Jurkat, Clone E6-1 (cell line): ENCODE measurements at regions not wholly inside any gene's neighbourhood (a gene's known extent, or its start where the extent isn't known, plus 50 kb on each side); places are given as distances from the start of the nearest gene placed in this dataset.
"Not testable (repeated sequence)": the region's sequence is repeated elsewhere in the genome, so short reads cannot be mapped to it uniquely, and the experiment has no call there.

Source experiments
- DNase-seq: peaks from one replicate; pipeline ENCODE4 v3.0.0-alpha.2; 2011; ENCODE audit warnings: low read depth, low spot score
- H3K4me3 ChIP-seq: 2 replicates; pipeline ENCODE4 v1.5.1; 2011; ENCODE audit warnings: mild to moderate bottlenecking, low read length, control low read depth, moderate library complexity

DNA sequence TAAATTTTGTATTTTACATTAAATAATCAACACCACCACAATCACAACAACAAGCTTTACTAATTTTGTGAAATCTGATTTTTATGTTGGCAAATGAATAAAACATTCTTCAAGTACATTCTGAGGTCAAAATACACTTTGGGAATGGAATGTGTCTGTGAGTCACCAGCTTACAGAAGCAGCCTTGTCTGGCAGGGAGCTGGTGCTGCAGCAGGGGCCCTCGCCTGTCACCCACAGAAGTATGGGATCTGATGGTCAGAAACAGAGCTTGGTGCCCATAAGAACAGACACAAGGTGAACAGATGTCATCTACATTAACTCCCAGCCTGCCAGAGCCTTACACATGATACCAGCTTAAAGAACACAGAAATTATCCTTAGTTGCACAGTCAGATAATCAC, 496.9 kb downstream of the CCSER2 start:
- H3K4me3 ChIP-seq: no peak overlapping the region
- DNase-seq: no peak

DNA sequence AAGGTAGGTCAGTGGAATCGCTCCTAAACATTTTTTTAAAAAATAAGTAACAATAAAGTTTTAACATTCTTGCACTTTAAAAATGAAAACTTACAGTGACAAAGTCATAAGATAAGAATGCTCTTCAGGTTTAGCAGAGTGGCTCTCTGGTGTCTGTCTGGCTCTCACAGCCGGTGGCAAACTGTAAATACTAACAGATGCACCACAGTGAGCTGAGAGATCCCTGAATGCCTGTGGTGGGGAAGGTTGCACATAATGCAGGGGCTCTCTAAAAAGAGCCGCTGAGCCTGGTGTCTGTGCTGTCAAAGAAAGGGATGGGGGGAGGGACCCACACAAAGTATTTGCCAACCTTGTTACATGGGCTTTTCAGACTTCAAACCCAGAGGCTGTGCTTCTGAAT, 498.3 kb downstream of the CCSER2 start:
- H3K4me3 ChIP-seq: no peak overlapping the region
- DNase-seq: no peak

- H3K4me3 ChIP-seq: no peak overlapping the region
These were observed 500.7 kb downstream of the CCSER2 start for GRCh38 chr10:84829131-84829530.

DNA sequence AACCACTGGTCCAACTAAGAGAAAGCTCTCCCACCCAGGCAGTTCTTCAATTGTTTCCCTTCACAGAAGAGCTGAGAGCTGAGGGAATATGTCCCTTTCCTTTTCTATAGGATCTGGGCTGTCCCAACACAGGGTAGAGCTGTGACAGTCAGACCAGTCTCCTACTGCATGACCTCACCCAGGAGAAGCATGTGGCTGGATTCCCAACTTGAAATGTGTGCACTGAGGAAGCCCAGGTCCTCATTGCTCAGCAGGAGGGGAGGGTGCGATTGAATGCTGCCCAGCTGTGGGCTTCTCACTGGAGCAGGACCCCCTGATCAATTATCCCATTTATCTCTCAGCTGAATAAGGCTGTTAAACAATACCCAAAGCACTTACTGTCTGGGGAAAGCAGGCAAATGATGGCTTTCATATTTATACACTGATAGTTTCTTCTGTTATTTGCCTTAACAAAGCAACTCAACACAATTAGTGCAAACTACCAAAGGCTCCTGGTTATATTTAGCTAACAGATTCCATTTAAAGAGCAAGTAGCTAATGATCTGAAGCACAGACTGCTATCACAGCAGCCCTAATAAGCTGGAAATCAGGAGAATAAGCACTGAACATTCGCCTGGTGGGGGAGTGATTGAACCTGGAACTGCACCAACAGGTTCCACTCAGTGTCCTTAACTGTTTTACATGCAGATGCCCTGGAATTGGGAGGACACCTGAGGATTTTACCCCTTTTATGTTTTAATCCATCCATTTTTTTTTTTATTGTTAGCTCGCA, 508.8 kb downstream of the CCSER2 start:
- H3K4me3 ChIP-seq: no peak overlapping the region
- no peak for DNase-seq

More at GRCh38 chr10:84829131-84829530, 500.7 kb downstream of the CCSER2 start:
- no peak for DNase-seq

DNA sequence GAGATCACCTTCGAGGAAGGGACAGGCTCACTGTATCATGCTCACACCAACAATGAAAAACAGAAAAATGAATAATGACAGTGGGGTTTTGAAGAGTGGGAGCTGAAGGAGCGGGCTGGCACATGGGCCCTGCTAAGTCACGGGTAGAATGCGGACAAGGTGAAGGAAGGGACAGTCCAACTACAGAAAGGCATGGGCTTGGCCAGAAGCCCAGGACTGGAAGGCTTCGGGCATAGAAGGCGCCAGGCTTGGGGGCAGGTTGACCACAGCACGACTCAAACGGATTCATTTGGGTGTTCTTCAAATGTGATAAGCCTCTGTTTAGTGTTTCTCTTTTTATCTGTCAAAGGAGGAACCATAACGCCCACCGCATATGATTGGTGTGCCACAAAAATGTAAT, 509.5 kb downstream of the CCSER2 start:
- DNase-seq: no peak
- H3K4me3 ChIP-seq: no peak overlapping the region

DNA sequence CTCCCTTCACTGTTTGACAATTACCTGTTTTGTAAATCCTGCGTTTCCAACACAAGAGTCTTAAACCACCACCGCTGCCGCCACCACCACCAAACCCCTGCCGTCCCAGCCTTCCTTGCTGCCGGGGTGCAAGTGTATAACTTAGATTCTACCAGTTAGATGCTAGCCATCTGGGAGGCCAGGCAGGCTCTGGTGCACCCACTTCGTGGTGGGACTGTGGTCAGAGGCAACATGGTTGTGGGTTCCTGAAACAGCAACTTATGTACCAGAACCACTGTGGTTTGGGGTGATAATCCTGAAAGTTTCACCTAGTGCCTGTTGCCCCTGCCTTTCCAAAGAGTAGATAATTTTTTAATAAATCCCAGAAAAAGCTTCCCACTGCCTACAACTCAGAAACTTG, 510.5 kb downstream of the CCSER2 start:
- DNase-seq: peak; percentile 26
- no peak overlapping the region for H3K4me3 ChIP-seq

DNA sequence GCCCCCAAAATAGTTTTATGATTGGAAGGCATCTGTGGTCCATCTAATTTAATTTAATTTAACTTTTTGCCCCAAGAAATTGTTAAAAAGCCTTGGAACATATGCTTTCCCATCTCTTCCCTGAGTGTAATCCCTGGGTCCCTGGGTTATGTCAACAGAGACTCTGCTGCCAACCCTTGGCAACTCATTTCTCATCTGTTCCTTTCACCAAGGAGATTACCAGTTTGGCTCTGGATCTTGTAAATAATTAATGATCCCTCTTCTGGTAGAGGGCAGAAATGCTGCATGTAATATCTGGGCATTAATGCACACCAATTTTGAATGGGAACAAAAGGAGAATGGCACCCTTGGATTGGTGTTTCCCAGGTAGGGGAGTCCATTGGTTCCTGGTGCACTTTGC, 514.2 kb downstream of the CCSER2 start:
- DNase-seq: no peak
- no peak overlapping the region for H3K4me3 ChIP-seq

DNA sequence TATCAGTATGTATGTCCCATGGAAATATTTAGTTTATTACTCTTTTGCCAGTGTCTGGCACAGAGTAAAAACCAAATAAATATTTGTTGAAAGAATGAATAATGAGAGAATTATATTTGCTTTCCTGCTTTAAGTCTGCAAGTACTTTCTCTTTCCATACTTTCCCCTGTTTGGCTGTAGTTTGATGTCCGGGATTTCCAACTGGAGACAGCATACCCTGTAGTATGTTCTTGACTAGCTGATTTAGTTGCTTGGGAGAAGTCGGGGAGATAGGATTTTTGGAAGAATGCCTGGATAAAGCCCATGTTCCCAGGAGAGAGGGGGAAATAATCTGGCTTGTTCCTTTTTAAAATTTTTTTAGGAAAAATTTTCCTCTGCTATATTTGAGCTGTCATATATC, 516.1 kb downstream of the CCSER2 start:
- no peak for DNase-seq
- H3K4me3 ChIP-seq: no peak overlapping the region

GRCh38 chr10:84845628-84846261, 517.4 kb downstream of the CCSER2 start:
- DNase-seq: peak; percentile 59
- no peak overlapping the region for H3K4me3 ChIP-seq

DNA sequence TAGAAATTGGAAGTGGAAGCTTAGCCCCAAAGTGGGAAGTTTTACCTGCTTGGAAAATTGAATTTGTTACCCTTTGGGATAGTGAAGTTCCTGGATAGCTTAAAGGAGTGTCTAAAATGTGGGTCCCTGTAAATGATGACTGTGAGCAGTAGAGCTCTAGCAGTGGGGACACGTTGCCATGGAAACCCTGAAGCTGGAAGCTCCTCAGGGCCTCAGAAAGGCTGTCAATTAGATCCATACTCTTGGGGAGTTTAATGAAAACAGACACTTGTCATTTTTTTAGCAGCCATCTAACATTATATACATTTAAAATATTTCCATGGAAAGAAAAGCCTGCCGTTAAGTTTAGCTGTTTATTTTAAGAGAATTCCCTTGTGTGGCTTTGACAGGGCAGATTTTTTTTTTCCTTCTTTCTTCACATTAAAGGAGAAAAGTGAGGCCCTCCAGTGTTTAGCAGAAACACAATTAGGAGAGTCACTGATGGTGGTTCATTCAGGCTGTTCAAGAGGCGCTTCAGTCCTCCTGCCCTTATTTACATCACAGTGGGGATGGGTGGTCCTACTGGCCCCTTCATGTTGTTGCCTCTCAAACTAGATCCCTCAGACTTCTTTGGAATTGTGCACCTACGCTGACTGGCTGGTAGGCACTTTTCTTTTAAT, 518.4 kb downstream of the CCSER2 start:
- DNase-seq: no peak
- H3K4me3 ChIP-seq: no peak overlapping the region

DNA sequence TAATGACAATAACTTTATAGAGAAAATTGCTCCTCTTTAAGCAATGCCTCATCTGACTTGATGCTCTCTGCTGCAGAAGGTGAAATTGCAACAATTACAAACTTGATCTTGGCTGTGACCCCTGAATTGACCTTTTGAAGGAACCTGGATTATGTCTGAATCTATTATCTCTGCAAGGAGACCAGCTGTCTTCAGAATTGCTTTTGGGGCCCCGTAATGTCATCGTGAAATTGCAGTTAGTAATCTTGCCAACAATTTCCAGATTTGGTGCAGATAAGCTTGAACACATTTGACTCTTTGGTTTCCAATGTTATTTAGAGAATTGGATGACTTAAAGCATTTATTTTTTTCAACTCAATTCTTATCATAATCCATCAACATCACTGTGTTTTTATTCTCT, 520.6 kb downstream of the CCSER2 start:
- DNase-seq: no peak
- H3K4me3 ChIP-seq: no peak overlapping the region

GRCh38 chr10:84850826-84851225, 522.4 kb downstream of the CCSER2 start:
- no peak for DNase-seq
- H3K4me3 ChIP-seq: no peak overlapping the region

- H3K4me3 ChIP-seq: no peak overlapping the region
- DNase-seq: no peak
These were observed 526.0 kb downstream of the CCSER2 start for GRCh38 chr10:84854439-84854838.

- DNase-seq: no peak
- H3K4me3 ChIP-seq: no peak overlapping the region
These were observed 532.5 kb downstream of the CCSER2 start for GRCh38 chr10:84860855-84861254.

- no peak for DNase-seq
- H3K4me3 ChIP-seq: no peak overlapping the region
These were observed 534.2 kb downstream of the CCSER2 start for GRCh38 chr10:84862551-84862950.

- DNase-seq: no peak
- H3K4me3 ChIP-seq: no peak overlapping the region
These were observed 535.3 kb downstream of the CCSER2 start for GRCh38 chr10:84863675-84864074.

DNA sequence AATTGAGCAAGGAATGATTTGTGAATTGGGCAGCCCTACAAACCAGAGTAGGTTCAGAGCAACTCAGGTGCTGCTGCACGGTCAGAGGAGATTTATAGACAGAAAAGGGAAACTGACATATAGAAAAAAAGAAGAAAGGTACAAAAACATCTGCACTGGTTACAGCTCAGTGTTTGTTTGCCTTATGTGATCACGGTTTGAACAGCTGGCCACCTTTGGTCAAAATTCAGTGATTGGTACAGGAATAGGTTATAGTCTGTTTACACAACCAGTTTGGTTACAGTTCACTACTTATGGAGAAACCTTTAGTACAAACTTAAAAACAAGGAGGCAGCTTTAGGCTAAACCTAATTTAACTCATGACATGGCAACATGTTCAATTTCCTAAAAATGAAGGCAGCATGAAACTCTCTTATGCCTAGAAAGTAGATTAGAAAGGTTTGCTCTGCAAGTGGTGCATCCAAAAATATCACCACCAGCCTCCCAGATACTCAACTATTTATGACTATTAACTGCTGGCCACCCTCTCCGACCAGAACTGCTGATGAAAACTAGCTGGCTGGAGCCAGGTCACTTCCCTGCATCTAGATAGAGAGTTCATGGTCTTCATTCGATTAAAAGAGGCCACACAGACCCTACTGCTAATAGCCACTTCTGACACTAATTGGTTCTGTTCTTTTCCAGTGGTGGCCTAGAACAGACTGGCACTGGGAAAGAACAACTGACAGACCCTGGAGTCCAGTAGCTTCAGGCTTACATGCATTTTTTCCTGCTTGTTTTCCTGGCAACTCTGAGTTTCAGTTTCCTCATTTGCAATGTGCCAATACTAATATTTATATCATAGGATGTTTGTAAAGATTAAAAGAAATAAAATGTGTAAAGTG, 548.0 kb downstream of the CCSER2 start:
- H3K4me3 ChIP-seq: no peak overlapping the region
- DNase-seq: no peak

GRCh38 chr10:84879991-84880390, 551.6 kb downstream of the CCSER2 start:
- DNase-seq: no peak
- no peak overlapping the region for H3K4me3 ChIP-seq

DNA sequence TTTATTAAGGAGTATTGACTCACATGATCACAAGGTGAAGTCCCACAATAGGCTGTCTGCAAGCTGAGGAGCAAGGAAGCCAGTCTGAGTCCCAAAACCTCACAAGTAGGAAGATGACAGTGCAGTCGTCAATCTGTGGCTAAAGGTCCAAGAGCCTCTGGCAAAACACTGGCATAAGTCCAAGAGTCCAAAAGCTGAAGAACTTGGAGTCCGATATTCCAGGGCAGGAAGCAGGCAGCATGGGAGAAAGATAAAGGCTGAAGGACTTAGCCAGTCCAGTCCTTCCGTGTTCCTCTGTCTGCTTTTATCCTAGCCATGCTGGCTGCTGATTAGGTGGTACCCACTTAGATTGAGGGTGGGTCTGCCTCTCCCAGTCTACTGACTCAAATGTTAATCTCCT, 553.3 kb downstream of the CCSER2 start:
- H3K4me3 ChIP-seq, DNase-seq: not testable (repeated sequence)
